Thoracic aorta (tissue), 2 donors: ENCODE measurements at regions not wholly inside any gene's neighbourhood (a gene's known extent, or its start where the extent isn't known, plus 50 kb on each side); places are given as distances from the start of the nearest gene placed in this dataset.

Source experiments
- ATAC-seq: fragments of 150-250 bp; one replicate; pipeline ENCODE4 v1.8.0; 2017; ENCODE audit warnings: low read depth; ENCODE audit not compliant: insufficient number of reproducible peaks, low FRiP score
- DNase-seq: peaks from one replicate; pipeline ENCODE4 v3.0.0-alpha.2; 2020; ENCODE audit warnings: low spot score
- H3K27ac ChIP-seq, 2 donors: fragments of 200-600 bp; sonication (generic); 1 replicate in 1 of 2; 2 replicates in 1 of 2; pipeline ENCODE4 v1.5.1; 2016; ENCODE audit warnings: mild to moderate bottlenecking in 2 of 2, moderate library complexity in 2 of 2
- H3K27me3 ChIP-seq: fragments of 200-600 bp; sonication (generic); replicated peaks from 2 replicates; pipeline ENCODE4 v1.6.0; 2016; ENCODE audit warnings: mild to moderate bottlenecking; ENCODE audit not compliant: insufficient read depth
- H3K36me3 ChIP-seq: fragments of 200-600 bp; sonication (generic); one replicate; pipeline ENCODE4 v1.5.1; 2016
- H3K4me1 ChIP-seq, 2 donors: fragments of 200-600 bp; sonication (generic); 1 replicate in 1 of 2; 2 replicates in 1 of 2; pipeline versions ENCODE4 v1.5.1 to v1.6.0; 2016; ENCODE audit warnings: low read depth in 2 of 2, mild to moderate bottlenecking in 1 of 2; ENCODE audit not compliant: control insufficient read depth in 1 of 2
- H3K4me3 ChIP-seq: fragments of 200-600 bp; sonication (generic); 2 replicates; pipeline ENCODE4 v1.5.1; 2016; ENCODE audit warnings: mild to moderate bottlenecking
- H3K9me3 ChIP-seq: fragments of 200-600 bp; sonication (generic); 2 replicates; pipeline ENCODE4 v1.5.1; 2016
- TF ChIP-seq, protein P1 (sequence below): fragments of 200-600 bp; sonication (generic); IDR thresholded peaks from one replicate; pipeline ENCODE4 v1.5.1; 2019; ENCODE audit warnings: antibody characterized with exemption

DNA sequence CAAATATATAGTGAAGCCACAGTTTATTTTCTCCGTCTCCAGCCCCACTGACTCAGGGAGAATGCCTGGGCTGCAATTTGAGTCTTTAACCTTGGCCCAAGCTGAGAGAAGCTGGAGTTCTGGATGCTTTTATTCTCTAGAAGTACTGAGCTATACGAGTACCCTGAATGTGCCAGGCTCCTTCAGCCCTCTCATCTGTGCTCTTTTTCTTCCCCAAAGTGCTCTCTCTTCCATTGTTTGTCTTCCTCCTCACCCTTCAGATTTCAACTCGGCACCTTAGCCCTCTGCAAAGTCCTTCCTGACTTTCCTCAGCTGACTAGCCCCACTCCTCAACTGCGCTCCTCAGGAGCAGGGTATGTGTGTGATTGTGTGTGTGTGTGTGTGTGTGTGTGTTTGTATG lies 75.6 kb upstream of the AGBL1 start:
- ATAC-seq (no peak), DNase-seq (no peak)
- TF ChIP-seq, protein P1, sequence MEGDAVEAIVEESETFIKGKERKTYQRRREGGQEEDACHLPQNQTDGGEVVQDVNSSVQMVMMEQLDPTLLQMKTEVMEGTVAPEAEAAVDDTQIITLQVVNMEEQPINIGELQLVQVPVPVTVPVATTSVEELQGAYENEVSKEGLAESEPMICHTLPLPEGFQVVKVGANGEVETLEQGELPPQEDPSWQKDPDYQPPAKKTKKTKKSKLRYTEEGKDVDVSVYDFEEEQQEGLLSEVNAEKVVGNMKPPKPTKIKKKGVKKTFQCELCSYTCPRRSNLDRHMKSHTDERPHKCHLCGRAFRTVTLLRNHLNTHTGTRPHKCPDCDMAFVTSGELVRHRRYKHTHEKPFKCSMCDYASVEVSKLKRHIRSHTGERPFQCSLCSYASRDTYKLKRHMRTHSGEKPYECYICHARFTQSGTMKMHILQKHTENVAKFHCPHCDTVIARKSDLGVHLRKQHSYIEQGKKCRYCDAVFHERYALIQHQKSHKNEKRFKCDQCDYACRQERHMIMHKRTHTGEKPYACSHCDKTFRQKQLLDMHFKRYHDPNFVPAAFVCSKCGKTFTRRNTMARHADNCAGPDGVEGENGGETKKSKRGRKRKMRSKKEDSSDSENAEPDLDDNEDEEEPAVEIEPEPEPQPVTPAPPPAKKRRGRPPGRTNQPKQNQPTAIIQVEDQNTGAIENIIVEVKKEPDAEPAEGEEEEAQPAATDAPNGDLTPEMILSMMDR = no peak
- Histone ChIP-seq H3K27ac (no peak overlapping the region), H3K27me3 (no peaks in the 10 kb centered on the region), H3K9me3 (no peaks in the 10 kb centered on the region), H3K36me3 (no peaks in the 10 kb centered on the region), H3K4me1 (no peaks in the 10 kb centered on the region), H3K4me3 (no peak overlapping the region)

DNA sequence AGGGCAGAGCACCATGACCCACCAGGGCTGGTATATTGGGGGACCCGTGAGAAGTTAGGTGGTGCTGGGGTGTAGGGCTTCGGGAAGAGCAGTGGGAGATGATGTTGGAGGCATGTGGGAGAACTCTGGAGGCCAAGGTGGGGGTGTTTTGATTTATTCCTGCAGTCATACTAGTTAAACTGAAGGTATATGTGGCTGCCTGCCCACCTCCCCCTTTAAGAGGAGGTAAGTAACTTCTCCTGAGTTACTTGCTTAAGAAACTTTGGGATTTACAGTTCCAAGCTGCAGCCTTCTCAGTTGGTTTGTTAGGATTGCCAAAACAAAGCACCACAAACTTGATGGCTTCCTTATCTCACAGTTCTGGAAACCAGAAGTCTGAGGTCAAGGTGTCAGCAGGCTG lies 73.1 kb upstream of the AGBL1 start:
- Histone ChIP-seq H3K4me3 (no peak overlapping the region), H3K9me3 (no peaks in the 10 kb centered on the region), H3K36me3 (no peaks in the 10 kb centered on the region), H3K27me3 (no peaks in the 10 kb centered on the region), H3K4me1 (no peaks in the 10 kb centered on the region), H3K27ac (no peak overlapping the region)
- TF ChIP-seq, protein P1 = no peak
- DNase-seq (no peak), ATAC-seq (no peak)

DNA sequence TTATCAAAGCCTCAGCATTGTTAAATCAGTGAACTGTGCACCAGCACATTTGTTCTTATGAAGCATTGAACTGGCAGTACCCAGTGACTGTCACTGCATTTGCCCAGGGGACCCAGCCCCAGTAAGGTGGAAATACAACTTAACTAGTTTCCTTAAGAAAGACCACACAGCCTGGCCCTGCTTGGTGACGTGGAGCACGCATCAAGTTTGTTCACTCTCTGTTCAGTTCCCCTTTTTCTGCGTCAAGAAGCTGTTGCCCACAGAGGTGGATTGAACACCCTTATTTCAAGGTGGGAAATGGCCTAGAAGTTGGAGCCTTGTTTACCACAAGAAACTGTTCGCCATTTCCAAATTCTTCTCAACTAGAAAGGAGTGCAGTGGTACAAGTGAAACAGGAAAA lies 69.9 kb upstream of the AGBL1 start:
- Histone ChIP-seq H3K4me3 (no peak overlapping the region), H3K36me3 (no peaks in the 10 kb centered on the region), H3K27me3 (no peaks in the 10 kb centered on the region), H3K4me1 (no peaks in the 10 kb centered on the region), H3K27ac (no peak overlapping the region), H3K9me3 (no peaks in the 10 kb centered on the region)
- no peak for ATAC-seq
- TF ChIP-seq, protein P1 = no peak
- DNase-seq = no peak

DNA sequence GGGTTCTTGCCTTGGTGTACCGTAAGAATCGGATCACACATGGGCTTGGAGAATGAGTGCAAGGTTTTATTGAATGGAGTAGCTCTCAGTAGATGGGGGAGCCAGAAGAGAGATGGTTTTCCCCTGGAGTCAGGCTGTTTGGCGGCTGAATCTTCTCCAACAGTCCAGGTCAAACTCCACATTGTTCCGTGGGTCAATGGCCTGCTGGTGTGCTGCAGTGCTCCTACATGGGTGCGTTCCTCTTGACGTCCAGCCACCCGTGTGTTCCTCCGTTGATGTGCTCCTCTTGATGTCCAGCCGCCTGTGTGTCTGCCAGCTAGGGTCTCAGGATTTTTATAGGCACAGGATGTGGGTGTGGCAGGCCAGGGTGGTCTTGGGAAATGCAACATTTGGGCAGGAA lies 69.3 kb upstream of the AGBL1 start:
- Histone ChIP-seq H3K27me3 (no peaks in the 10 kb centered on the region), H3K36me3 (no peaks in the 10 kb centered on the region), H3K4me1 (no peaks in the 10 kb centered on the region), H3K9me3 (no peaks in the 10 kb centered on the region), H3K27ac (no peak overlapping the region), H3K4me3 (no peak overlapping the region)
- TF ChIP-seq, protein P1 = no peak
- ATAC-seq (no peak), DNase-seq (no peak)

DNA sequence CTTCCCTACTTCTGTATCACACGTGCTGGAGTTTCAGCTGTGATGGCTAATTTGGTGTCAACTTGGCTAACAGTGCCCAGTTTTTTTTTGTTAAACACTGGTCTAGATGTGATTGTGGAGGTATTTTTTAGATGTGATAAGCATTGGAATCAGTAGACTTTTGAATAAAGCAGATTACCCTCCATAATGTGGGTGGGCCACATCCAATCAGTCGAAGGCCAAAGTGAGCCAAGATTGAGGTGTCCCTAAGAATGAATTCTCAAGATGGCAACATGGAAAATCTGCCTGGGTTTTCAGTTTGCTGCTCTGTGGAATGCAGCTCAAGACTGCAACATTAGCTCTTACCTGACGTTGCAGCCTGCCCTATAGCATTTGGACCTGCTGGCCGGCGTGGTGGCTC lies 68.8 kb upstream of the AGBL1 start:
- no peak overlapping the region for H3K27ac ChIP-seq
- TF ChIP-seq, protein P1 = no peak
- H3K4me3 ChIP-seq = no peak overlapping the region
- H3K9me3 ChIP-seq = no peaks in the 10 kb centered on the region
- H3K4me1 ChIP-seq = no peaks in the 10 kb centered on the region
- H3K27me3 ChIP-seq = no peaks in the 10 kb centered on the region
- no peak for ATAC-seq
- no peak for DNase-seq
- no peaks in the 10 kb centered on the region for H3K36me3 ChIP-seq
